ENCODE measurements at regions not wholly inside any gene's neighbourhood (a gene's known extent, or its start where the extent isn't known, plus 50 kb on each side); places are given as distances from the start of the nearest gene placed in this dataset.

DNA sequence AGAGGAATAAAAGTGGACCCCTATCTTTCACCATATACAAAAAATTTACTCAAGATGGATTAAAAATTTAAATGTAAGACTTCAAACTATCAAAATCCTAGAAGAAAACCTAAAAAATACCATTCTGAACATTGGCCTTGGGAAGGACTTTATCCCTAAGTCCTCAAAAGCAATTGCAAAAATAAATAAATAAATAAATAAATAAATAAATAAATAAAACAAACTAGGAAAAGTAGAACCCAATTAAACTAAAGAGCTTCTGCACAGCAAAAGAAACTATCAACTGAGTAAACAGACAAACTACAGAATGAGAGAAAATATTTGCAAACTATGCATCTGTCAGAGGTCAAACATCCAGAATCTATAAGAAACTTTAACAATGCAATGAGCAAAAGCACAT is 874.9 kb upstream of the PCDH20 start:
- no peak for TF ChIP-seq ZNF274 (IDR thresholded peaks at IDR 0.05; ENCODE audit: low read depth, low read length)
- H3K4me3 ChIP-seq (ENCODE audit: low read length): no peak overlapping the region

DNA sequence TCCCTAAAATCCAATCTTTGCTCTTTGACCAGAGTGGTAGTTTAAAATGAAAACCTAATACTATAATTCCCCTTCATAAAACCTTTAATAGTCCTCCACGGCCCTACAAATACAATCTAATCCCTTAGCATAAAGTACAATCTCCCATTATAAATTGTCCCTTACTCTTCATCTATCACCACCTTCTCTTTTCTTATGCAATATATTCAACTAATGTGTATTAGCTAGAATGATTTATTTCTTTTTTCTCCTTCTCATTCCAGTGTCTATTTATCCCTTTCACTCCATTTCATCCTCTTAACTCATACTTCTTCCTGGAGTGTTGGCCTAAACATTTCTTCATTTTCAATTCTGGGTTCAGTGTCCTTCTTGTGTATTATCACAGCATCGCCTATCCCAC is 872.1 kb upstream of the PCDH20 start:
- TF ChIP-seq ZNF274 (IDR thresholded peaks at IDR 0.05; ENCODE audit: low read depth, low read length): no peak
- H3K4me3 ChIP-seq (ENCODE audit: low read length): no peak overlapping the region

- no peak for TF ChIP-seq ZNF274 (IDR thresholded peaks at IDR 0.05; ENCODE audit: low read depth, low read length)
- no peak overlapping the region for H3K4me3 ChIP-seq (ENCODE audit: low read length)
Measured at GRCh38 chr13:62280590-62280989, 864.9 kb upstream of the PCDH20 start.

- no peak overlapping the region for H3K4me3 ChIP-seq (ENCODE audit: low read length)
- no peak for TF ChIP-seq ZNF274 (IDR thresholded peaks at IDR 0.05; ENCODE audit: low read depth, low read length)
Measured at GRCh38 chr13:62278271-62278670, 862.6 kb upstream of the PCDH20 start.

DNA sequence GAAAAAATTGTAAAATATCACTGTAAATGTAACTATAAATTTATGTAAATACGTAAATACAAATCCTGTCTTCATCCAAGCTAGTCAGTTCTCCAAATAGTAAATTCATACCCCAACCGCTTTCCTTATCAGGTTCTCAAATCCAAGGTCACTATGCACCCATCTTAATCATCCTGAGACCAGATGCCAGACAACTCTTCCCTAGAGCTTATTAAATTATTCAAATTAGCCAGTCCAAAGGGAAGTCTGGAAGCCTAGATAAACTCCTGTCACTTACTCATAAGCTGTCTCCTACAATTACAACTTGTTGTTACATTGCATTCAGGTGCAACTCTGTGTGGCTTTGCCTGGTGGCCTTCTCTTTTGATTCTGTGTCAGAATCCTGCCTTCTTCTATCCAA is 836.1 kb upstream of the PCDH20 start:
- no peak overlapping the region for H3K4me3 ChIP-seq (ENCODE audit: low read length)
- TF ChIP-seq ZNF274 (IDR thresholded peaks at IDR 0.05; ENCODE audit: low read depth, low read length): no peak

GRCh38 chr13:62250501-62251201 is 835.0 kb upstream of the PCDH20 start:
- no peak for TF ChIP-seq ZNF274 (IDR thresholded peaks at IDR 0.05; ENCODE audit: low read depth, low read length)
- no peak overlapping the region for H3K4me3 ChIP-seq (ENCODE audit: low read length)

DNA sequence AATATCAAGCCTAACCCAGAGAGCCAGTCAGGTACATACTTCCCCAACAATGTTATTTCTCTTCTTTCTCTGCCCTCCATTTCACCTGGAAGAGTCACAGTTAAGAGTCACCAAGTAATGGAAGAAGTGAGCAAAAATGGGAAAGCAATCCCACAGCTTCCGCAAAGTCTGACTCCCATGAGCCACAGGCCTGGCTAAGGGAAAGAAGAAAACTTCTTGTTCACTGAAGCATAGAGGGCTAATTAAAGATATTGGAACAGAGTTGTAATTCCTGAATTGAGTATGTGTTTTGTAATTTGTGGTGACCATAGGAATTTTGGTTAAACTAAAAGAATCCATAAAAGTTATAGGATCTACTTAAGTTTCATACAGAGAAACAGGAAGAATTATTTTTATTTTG is 830.9 kb upstream of the PCDH20 start:
- no peak overlapping the region for H3K4me3 ChIP-seq (ENCODE audit: low read length)
- TF ChIP-seq ZNF274 (IDR thresholded peaks at IDR 0.05; ENCODE audit: low read depth, low read length): no peak

DNA sequence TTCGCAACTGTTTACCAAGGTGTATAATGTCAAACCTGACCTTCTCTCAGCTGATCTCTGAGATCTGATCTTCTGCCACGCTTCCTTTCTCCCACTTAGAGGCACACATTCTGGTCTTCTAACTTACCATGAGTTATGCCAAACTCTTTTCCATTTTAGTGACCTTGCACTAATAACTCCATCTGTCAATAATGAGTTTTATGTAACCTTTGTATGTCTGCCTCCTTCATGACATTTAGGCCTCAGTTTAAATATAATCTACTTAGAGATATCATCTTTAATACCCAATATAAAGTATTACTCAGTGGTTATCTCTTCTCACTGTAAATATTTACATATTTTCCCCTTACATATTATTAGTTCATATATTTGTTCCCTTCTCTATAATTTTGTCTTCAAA is 827.5 kb upstream of the PCDH20 start:
- no peak for TF ChIP-seq ZNF274 (IDR thresholded peaks at IDR 0.05; ENCODE audit: low read depth, low read length)
- no peak overlapping the region for H3K4me3 ChIP-seq (ENCODE audit: low read length)

DNA sequence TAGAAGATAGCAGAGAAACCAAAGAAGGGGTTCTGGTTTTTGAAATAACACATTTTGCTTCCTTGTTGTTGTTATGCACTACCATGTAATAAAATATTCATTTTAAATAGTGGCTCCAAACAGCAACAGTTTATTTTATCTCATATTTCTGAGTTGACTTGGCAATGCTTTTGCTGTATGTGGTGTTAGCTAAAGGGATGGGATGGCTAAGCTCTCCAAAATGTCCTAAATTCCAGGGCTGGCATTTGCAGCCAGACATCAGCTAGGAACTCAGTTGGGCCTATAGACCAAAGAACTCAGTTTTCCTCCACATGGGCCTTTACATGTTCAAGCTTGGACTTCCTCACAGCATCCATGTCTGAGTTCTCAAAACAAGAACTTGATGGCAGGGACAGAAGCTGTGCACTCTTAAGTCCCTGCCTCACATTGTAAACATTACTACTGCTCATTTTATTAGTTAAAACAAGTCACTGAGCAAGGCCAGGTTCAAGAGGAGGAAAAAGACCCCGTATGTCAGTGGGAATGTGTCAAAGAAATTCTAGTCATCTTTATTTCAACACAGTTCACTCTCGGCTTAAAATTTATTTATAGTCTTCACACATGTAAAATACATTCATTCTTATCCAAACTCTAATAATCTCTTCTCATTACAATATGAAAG is 819.3 kb upstream of the PCDH20 start:
- TF ChIP-seq ZNF274 (IDR thresholded peaks at IDR 0.05; ENCODE audit: low read depth, low read length): no peak
- no peak overlapping the region for H3K4me3 ChIP-seq (ENCODE audit: low read length)

DNA sequence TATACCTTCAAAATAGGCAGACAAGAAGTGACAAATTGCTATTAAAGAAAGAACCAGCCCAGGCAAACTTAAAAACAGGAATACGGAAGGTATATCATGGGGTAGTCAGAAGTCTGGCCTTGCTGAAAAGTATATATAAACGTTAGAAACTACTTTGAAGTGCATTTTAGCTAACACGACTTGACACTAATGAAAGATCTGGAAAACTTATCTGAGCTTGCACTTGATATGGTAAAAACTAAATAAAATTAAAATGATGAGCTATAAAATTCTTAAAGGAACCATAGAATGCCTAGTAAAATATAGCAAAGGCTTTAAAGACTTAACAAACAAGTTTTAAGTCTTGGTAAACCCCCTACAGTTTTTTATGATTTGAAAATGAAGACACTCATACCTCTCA is 795.3 kb upstream of the PCDH20 start:
- H3K4me3 ChIP-seq (ENCODE audit: low read length): no peak overlapping the region
- no peak for TF ChIP-seq ZNF274 (IDR thresholded peaks at IDR 0.05; ENCODE audit: low read depth, low read length)

DNA sequence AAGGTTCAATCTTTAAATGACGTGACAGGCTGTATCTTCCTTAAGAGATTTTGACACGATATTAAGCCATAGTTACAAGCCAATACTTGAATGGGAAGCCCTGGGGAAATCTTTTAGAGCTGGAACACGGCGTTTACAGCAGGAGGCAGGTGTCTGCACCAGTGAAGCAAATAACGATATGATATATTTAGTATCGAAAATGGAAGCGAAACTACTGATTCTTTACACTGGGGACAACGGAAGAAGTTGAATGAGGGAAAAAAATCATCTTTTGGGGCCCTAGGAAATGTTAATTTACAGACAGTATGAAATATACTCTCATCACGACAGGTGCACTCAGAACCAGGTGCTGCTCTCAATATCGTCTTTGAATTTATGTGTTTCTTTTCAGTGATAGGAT is 793.9 kb upstream of the PCDH20 start:
- no peak for TF ChIP-seq ZNF274 (IDR thresholded peaks at IDR 0.05; ENCODE audit: low read depth, low read length)
- no peak overlapping the region; the same call in 1 of the 2 replicates for H3K4me3 ChIP-seq (ENCODE audit: low read length)

GRCh38 chr13:62207388-62207787 is 791.7 kb upstream of the PCDH20 start:
- H3K4me3 ChIP-seq (ENCODE audit: low read length): no peak overlapping the region
- TF ChIP-seq ZNF274 (IDR thresholded peaks at IDR 0.05; ENCODE audit: low read depth, low read length): no peak

DNA sequence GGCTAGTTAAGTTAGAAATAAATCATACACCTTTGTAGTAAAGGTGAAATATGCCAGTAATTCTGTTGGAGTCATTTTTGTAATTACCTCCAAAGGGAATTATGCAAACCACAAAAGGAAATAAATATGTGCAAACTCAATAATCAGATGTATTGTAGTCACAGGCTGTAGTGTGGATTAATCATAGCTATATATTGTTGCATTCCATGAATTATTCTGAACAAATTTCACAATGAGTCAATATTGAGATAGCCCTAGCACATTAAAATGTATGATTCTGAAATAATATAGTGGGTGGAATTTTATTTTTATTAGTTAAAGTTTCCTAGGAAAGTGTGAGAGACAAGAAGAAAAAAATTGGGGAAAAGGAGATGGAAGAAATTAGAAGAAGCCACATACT is 790.5 kb upstream of the PCDH20 start:
- H3K4me3 ChIP-seq (ENCODE audit: low read length): no peak overlapping the region
- no peak for TF ChIP-seq ZNF274 (IDR thresholded peaks at IDR 0.05; ENCODE audit: low read depth, low read length)

DNA sequence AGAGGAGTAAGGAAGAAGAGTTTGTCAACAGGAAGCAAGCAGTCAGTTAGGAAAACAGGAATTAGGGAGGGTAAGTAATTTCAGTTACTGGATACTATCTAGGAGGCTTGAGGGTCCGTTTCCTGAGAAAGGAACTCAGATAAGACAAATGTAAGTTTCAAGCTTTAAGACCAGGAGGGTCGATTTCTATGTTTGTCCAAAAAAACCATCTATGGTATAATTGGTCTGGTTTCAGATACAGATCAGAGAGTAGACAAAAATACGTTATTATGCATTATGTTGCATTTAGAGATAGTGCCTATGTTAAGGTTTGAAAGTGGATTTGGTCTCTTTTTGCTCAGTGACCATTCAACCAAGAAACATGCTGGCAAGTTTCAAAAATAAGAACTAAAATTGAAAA is 789.6 kb upstream of the PCDH20 start:
- TF ChIP-seq ZNF274 (IDR thresholded peaks at IDR 0.05; ENCODE audit: low read depth, low read length): no peak
- no peak overlapping the region for H3K4me3 ChIP-seq (ENCODE audit: low read length)

DNA sequence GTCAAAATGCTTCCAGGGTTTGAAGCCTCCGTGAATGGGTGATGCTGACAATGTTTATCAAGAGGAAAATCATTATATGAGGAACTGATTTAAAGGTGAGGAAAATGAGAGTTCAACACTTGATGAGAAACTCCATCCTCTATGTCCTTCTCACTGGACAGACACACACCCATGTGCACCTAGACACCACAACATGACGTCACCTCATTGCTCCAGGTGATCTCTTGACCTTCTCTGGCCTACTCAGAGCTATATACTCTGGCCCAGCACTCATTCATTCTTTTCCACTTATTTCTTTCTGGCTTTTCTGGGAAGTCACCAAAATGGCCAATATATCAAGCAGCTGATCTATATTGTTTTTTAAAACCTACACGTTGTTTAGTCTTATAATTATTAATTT is 778.7 kb upstream of the PCDH20 start:
- TF ChIP-seq ZNF274 (IDR thresholded peaks at IDR 0.05; ENCODE audit: low read depth, low read length): no peak
- no peak overlapping the region for H3K4me3 ChIP-seq (ENCODE audit: low read length)

DNA sequence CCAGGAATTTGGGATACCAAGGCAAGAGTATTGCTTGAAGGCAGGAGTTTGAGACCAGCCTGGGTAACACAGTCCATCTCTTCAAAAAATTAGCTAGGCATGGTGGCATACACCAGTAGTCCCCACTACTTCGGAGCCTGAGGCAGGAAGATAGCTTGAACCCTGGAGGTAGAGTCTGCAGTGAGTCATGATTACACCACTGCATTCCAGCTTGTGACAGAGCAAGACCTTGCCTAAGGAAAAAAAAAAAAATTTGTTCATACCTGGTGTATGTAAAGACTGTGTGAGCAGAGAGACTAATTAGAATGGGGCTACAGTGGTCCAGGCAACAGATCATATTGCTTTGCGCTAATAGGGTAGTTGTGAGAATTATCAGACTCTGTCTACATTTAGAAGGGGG is 778.3 kb upstream of the PCDH20 start:
- no peak overlapping the region for H3K4me3 ChIP-seq (ENCODE audit: low read length)
- TF ChIP-seq ZNF274 (IDR thresholded peaks at IDR 0.05; ENCODE audit: low read depth, low read length): no peak
